NCI-H345 treated with DMSO at 0.1 percent for 48 hours (cell line): ENCODE measurements at regions not wholly inside any gene's neighbourhood (a gene's known extent, or its start where the extent isn't known, plus 50 kb on each side); places are given as distances from the start of the nearest gene placed in this dataset.
"Not testable (repeated sequence)": the region's sequence is repeated elsewhere in the genome, so short reads cannot be mapped to it uniquely, and the experiment has no call there.

Experiments used
- DNase-seq: peaks from one replicate; lab custom pipeline; 2025; ENCODE audit not compliant: unreplicated experiment; lab: John Stamatoyannopoulos, UW

DNA sequence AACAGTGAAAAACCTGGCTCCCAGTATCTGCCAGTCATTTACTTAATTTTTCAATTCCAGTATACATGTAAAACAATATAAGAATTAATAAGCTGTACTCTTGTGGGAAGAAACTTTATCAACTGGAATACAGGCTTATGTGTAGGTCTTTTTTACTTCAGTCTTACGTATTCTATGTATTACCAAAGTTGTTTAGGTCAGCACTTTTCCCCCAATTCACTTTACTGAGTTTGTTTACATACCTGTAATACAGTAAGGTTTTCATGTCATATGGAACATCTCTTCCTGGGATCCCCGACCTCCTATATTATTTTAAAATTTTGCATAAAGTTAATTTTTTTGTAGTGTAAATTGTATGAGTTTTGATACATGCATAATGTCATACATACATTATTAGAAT, 181.8 kb upstream of the OLFM3 start:
- no peak for DNase-seq

GRCh38 chr1:102174259-102174863, 177.6 kb upstream of the OLFM3 start:
- DNase-seq = no peak

GRCh38 chr1:102172200-102172599, 175.5 kb upstream of the OLFM3 start:
- DNase-seq = no peak

GRCh38 chr1:102163799-102164198, 167.1 kb upstream of the OLFM3 start:
- peak; percentile 53 for DNase-seq

DNA sequence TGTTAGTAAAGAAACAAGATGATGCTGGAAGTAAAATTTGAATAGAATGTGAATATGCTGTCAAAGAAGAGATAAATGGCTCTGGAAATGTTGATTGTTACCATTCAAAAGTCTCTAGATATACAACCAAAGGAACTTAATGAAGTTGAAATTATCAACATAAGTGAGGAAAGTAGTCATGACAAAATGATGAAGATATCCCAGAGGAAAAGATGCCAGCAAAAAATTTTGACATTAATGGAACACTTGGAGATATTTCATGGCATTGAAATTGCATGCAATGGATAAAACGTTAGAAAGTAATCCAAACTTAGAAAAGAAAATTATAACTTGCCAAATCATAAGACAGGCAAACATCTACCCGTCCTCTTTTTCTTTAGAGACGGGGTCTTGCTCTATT, 154.5 kb upstream of the OLFM3 start:
- DNase-seq = no peak

DNA sequence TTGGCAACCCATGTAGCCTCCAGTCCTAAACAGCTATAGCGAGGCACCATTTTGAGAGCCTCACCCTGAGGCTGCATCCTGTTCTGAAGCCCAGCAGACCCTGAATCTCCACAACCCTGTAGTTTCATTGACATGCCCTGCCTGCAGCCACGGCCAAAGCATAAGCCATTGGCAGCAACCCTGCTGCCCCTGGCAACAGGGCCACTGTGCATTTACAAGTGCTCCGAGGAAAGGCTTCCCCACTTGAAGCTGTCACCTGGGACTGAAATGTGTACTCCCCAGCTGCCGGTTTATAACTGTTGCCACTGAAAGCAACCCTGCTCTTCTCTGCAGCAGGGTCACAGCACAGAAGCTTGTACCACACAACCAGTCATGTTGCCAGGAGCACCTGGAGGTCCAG, 124.2 kb upstream of the OLFM3 start:
- peak; percentile 5 for DNase-seq

- DNase-seq = no peak
These were observed 121.4 kb upstream of the OLFM3 start for GRCh38 chr1:102118150-102118549.

DNA sequence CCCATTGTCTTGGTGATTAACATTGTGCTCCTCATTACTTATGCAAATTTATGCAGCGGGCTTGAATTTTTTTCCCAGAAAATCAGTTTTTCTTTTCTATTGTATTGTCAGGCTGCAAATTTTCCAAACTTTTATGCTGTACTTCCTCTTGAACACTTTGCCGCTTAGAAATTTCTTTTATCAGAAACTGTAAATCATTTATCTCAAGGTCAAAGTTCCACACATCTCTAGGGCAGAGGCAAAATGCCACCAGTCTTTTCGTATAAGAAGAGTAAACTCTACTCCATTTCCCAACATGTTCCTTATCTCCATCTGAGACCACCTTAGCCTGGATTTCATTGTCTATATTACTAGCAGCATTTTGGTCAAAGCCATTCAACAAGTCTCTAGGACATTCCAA, 113.9 kb upstream of the OLFM3 start:
- no peak for DNase-seq

- not testable (repeated sequence) for DNase-seq
These were observed 112.8 kb upstream of the OLFM3 start for GRCh38 chr1:102109493-102109892.

DNA sequence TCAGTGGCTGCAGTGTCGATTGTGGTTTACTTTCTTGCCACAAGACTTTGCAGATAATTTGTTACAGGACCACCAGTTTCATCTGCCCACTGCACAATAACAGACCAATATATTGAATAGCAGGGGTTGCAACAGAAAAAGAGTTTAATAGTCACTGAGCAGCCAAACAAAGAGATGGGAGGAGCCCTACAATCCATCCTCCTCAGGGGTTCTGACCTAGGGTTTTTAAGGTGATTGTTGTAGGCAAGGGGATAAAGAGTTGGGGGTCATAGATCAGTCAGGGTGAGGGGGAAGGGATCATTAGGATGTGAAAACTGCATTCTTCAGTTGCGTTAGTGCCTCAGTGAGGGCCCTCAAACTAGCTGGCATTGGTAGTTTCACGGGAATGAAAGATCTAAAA, 110.7 kb upstream of the OLFM3 start:
- DNase-seq = no peak

GRCh38 chr1:102105931-102106550, 109.3 kb upstream of the OLFM3 start:
- no peak for DNase-seq

DNA sequence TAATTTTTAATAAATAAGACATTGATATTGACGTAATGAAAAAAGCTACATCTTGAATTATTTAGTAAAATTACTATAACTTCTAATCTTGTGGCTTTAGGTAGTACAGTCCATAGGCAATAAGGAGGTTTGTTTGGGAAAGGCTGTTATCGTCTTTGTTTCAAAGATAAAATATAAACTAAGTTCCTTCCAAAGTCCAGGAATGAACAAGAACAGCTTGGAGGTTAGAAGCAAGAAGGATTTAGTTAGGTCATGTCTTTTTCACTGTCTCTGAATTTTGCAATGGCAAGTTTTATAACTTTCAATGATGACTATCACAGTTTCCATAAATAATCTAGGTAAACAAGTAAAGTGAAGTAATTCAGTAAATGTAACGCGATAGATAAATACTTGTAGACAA, 106.9 kb upstream of the OLFM3 start:
- no peak for DNase-seq

GRCh38 chr1:102102276-102102780, 105.6 kb upstream of the OLFM3 start:
- DNase-seq = no peak

- DNase-seq = no peak
These were observed 103.9 kb upstream of the OLFM3 start for GRCh38 chr1:102100666-102101065.

GRCh38 chr1:102099916-102100315, 103.2 kb upstream of the OLFM3 start:
- no peak for DNase-seq

DNA sequence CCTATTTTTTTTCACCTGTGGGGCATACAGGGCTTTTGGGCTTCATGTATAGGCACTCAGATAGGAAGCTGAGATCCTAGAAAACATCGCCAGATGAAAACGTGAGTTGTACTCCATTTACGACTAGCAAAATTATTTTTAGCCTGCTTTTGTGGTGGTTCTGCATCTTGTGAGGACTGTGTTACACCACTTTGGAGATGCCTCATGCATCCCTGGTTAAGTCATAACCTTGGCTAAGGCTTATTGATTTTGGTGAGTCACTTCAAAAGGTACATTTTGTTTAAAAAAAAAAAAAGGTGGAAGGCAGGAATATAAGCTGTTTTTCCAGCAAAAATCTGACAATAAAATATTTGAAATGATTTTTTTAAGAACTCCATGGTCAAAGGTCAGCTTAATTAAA, 101.8 kb upstream of the OLFM3 start:
- DNase-seq = no peak

GRCh38 chr1:102098081-102098480, 101.4 kb upstream of the OLFM3 start:
- no peak for DNase-seq

GRCh38 chr1:102097451-102097850, 100.7 kb upstream of the OLFM3 start:
- no peak for DNase-seq

DNA sequence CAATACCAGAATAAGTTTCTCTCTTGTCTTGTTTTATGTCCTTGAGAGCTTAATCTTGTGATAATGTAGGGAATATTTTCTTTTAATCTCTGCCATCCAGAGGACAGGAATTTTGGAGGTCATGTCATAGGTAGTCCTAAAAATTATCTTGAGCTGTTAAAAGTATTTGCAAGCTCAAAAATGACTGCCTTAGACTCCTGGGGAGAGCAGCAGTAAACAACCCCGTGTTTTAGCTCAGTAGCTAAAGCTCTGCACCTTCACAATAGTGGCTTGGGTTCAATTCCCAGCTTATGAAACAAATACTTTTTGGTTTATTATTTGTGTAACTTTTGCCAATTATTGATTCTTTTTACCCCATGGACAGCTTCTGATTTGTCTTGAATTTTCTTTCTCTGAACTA, 99.4 kb upstream of the OLFM3 start:
- no peak for DNase-seq

GRCh38 chr1:102089791-102090190, 93.1 kb upstream of the OLFM3 start:
- DNase-seq = no peak

GRCh38 chr1:102085896-102086295, 89.2 kb upstream of the OLFM3 start:
- no peak for DNase-seq

DNA sequence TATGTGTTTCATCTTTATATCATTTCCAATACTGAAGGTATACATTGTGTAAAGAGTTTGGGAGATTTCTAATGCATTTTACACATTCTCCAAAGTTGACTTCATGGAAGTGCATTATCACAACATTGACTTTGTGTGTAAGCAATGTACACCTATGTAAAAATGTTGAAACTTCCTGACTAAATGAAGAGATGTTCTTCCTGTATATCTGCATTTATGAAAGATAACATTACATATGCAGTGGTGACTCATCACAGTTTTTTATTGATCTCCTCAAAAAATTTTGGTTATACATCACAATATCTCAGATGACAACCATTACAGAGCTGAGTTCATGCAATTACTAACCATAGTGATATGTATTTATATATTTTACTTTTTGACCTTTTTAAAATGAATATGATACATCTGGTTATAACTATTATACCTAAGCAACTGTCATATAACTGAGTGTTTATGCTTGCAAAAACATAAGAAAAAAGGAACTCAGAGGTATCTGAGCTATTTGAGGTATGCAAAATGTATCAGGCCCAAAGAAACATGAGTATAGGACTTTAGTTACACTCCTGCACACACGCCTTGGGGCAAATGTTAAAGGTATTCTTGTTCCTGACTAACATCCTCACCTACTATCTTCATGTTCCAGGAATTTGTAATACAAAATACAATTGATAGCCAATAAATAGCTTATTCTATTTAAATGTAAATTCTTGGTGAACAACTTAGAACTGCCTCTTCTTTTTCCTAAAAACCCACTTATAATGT, 88.2 kb upstream of the OLFM3 start:
- no peak for DNase-seq
